Hematopoietic multipotent progenitor cell treated with erythropoietin and hydrocortisone succinate and interleukin-3 and kit ligand, for 6 days (in vitro differentiated cells): ENCODE measurements at regions not wholly inside any gene's neighbourhood (a gene's known extent, or its start where the extent isn't known, plus 50 kb on each side); places are given as distances from the start of the nearest gene placed in this dataset.

Source experiments
- DNase-seq: peaks from one replicate; pipeline ENCODE4 v3.0.0-alpha.2; 2015

DNA sequence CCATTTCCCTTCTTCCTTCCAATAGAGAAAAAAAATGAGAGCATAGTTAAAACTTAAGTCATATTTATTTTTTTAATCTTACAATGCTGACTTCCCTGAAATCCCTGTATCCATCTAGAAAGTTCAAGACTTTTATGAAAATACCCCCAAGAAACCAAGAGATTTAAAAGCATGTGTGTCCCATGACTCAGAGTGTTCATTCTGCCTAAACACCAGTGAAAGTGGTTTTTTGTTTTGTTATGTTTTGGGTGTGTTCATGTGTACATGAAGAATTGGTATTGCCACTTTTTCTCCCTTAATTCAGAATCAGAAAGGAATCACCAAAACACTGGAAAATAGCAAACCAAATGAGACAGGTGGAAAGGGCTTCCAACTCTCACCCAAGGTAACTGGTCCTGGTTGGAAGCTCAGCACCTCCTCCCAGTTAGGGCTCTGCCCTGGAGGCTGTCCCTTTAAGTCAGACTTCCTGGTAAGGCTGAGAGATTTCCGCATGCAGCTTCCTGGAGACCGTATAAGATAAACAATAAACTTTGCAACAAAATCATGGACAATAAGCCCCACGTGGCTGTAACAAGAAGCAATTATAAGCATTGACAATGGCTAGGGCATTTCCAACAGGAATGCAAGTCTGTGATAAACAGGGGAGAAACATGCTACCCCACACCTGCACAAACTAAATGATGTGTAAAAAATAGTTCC lies 121.9 kb upstream of the ARHGEF3 start:
- DNase-seq = no peak

GRCh38 chr3:56921573-56922453 lies 120.1 kb upstream of the ARHGEF3 start:
- DNase-seq = peak; percentile 11

DNA sequence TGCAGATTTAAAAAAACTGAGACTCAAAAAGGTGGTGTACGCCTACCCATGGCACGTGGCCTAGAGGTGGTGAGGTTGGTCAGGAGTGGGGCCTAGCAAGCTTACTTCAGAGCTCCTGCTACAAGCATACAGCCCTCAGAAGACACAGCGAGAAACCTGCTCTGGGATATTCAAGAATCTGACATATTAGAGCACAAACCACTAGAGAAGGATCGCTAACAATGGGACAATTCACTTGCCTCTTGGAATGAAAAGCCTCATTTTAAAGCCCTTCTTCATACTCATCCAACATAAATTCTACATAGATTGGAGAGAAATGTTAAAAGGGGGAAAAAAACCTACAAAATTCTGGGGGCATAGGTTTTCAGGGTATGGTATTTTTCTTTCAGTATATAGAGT lies 118.0 kb upstream of the ARHGEF3 start:
- no peak for DNase-seq

- DNase-seq = no peak
Measured at GRCh38 chr3:56919137-56919796, 117.5 kb upstream of the ARHGEF3 start.

DNA sequence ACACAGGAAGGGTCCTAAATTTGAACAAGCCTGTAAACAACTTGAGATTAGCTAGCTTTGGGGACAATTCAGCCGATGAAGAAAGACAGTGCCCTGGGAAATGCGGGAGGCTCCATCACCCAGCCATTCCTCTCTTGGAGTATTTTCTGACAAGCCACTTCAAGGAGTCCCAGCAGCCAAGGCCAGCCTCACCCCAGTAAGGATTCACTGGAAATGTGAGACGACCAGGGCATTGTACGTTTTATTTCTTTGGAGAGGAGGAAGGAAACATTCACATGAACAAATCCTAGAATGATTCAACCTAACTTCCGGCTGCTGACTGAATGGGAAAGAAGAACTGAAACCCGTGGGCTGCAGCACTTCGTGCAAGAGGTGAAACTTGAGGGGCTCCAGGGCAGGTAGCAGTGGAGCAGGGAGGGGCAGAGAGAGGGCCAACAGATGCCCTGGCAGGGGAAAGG lies 116.4 kb upstream of the ARHGEF3 start:
- no peak for DNase-seq

GRCh38 chr3:56917361-56918110 lies 115.8 kb upstream of the ARHGEF3 start:
- DNase-seq = no peak

- no peak for DNase-seq
Measured at GRCh38 chr3:56916716-56917360, 115.1 kb upstream of the ARHGEF3 start.

- DNase-seq = peak; percentile 58
Measured at GRCh38 chr3:56915966-56916586, 114.3 kb upstream of the ARHGEF3 start.

DNA sequence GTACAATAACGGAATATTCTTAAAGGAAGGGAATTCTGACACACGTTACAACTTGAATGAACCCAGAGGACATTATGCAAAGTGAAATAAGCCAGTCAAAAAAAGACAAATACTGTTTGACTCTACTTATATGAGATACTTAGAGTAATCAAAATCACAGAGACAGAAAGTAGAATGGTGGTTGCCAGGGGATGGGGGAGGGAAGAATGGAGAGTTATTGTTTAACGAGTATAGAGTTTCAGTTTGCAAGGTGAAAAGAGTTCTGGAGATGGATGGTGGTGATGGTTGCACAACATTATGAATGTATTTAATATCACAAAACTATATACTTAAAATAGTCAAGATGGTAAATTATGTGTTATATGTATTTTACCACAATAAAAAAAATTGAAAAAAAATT lies 112.9 kb upstream of the ARHGEF3 start:
- no peak for DNase-seq

- no peak for DNase-seq
Measured at GRCh38 chr3:56911363-56911762, 109.6 kb upstream of the ARHGEF3 start.

DNA sequence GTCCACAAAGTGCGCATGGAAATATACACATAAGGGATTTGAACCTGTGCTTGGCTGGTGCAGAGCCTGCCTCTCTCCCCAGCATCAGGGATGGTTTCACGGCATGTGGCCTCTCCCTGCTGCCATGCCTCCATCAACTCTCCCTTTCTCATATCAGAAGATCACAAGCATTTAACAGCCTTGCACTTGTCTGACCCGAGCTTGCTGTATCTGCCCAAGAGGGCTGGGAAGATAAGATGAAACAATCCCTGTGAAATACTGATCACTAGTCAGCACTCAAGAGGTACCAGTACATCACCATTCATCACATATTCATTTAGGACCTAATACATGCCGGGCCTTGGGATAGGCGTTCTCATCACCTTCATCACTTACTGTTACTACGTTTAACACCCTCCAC lies 107.6 kb upstream of the ARHGEF3 start:
- DNase-seq = no peak

GRCh38 chr3:56908004-56908403 lies 106.3 kb upstream of the ARHGEF3 start:
- DNase-seq = no peak

DNA sequence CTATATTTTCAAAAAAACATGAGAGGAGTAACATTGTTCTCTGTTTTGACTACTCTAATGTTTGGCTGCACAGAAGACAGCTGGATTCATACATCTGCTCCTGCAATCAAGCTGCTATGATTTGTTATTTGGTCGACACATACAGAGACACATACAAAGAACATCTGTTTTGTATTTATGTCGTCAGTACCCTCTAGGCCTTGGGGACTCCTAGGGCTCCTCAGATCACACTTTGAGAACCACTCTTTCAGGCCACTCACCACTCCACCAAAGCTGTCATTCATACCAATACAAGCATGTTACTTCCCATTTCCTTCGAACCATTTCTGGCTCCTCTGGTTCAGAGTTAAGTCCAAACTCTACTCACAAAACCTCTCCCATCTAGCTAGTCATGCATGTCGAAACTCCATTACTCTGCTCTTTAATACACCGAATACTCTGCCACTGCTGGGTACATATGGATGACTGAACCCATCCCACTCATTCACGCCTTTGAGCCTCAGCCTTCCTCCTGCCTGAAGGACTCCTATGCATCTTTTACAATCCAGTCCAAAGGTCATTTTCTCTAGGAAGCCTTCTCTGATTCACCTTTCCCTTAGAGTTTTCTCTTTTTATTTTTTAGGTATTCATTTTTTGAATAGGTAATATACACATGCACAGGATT lies 102.9 kb upstream of the ARHGEF3 start:
- no peak for DNase-seq

GRCh38 chr3:56903231-56903782 lies 101.6 kb upstream of the ARHGEF3 start:
- no peak for DNase-seq

DNA sequence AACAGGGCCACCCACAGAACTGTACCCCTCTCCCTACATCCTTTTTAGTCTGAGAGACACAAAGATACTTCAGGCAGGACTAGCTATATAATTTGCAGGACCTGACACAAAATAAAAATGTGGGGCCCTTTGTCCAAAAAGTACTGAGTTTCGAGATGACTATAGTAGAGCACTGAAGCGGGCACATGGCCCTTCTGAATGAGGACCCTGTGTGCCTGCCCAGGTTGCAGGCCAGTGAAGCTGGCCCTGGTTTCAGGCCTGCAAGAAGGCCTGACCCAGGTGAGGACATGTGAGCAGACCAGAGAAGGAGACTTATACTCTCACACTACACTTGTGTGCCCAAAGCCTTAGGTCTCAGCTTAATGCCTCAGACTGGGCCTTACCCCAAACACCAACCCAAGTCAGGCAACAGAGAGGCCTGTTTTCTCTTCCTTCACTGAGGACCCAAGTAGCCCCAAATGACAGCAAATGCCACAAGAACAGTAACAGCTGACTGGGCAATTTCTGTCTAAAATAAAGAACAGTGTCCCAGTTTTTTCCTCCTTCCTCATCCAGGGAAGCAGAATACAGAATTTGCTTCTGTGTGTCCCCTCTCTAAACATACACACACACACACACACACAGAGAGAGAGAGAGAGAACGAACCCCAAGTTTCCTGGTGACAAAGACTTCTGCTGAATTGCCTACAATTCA lies 100.9 kb upstream of the ARHGEF3 start:
- no peak for DNase-seq

DNA sequence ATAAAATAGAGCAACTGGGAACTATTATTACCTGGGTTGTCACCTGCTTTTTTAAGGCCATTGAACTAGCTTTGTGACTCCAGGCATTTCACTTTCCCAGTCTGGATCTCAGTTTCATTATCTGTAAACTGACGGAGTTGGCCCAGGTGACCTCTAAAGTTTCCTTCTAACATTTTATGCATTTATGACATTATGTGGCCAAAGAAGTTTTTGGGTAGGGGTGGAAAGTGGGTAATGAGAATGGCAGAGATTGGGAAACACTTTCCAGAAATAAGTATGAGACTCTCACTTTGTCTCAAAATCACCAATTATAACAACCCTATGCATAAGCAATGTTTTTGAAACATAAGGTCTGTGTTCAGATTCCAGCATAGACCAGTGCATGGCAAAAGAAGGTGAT lies 99.1 kb upstream of the ARHGEF3 start:
- no peak for DNase-seq

GRCh38 chr3:56899851-56900250 lies 98.1 kb upstream of the ARHGEF3 start:
- DNase-seq = peak; percentile 32

- DNase-seq = no peak
Measured at GRCh38 chr3:56899078-56899477, 97.3 kb upstream of the ARHGEF3 start.

DNA sequence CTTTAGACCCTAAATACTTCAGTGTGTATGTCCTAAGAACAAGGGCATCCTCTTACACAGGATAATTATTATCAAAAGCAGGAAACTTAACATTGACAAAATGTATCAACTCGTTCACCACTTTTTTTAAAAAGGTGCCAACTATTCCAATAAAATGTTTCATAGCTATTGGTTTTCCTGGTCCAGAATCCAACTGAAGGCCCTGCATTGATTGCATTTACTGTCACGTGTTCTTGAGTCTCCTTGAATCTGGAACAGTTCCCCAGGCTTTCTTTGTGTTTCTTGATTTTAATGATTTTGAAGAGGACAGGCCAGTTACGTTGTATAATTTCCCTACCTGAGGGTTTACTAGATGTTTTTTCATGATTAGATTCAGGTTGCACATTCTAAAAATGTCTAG lies 94.6 kb upstream of the ARHGEF3 start:
- no peak for DNase-seq

DNA sequence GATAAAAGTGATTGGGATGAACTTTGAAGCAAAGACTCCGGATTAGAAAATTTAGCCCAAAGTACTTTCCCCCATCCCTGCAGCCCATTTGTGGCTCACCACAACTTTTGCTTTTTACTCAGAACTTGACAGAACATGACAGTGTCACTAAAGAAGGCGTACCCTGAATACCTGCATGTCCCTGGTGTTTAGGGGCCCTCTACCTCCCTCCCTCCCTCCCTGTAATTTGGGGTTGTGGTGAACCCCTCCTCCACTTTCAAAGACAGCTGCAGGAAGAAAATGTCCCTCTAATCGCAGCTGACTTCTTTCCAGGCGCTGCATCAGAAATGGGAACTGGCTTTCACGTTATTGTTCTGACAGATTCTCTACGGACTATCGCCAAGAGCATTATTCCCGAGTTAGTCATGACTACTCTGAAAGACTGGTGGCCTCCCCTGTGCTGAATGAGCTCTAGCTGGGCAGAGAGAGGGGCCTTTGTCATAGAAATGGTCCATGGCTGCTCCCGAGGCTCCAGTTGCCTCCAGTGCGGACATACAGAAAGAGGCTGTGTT lies 93.2 kb upstream of the ARHGEF3 start:
- DNase-seq = no peak
